A549 (cell line): ENCODE measurements at regions not wholly inside any gene's neighbourhood (a gene's known extent, or its start where the extent isn't known, plus 50 kb on each side); places are given as distances from the start of the nearest gene placed in this dataset.

ENCODE experiments used
- ATAC-seq, 2 experiments: fragments of 200-7000 bp in 1 of 2; fragments of >200 bp in 1 of 2; cut with Nextera tagmentation in 1 of 2; cut with Tn5 transposase in 1 of 2; 3 replicates each; pipeline versions ENCODE4 v1.8.0 to v1.9.1; 2018 to 2020; ENCODE audit warnings: mild to moderate bottlenecking in 1 of 2, moderate library complexity in 1 of 2
- CTCF ChIA-PET: fragments of 300-600 bp; sonication (Branson Sonifier 250); formaldehyde crosslinking; extraction: SDS; loops from one replicate; lab custom pipeline; 2021; ENCODE audit warnings: antibody characterized with exemption, inconsistent platforms; lab: Yijun Ruan, JAX
- POLR2A ChIA-PET: fragments of 350-600 bp; formaldehyde crosslinking; extraction: SDS; loops from one replicate; lab custom pipeline; 2021; ENCODE audit warnings: antibody characterized with exemption, inconsistent platforms; lab: Yijun Ruan, JAX
- DNase-seq, 2 experiments: peaks; one replicate each; pipeline versions ENCODE4 v3.0.0 to v3.0.0-alpha.2; 2011 to 2016; ENCODE audit warnings: low read depth in 1 of 2, low spot score in 1 of 2
- FAIRE-seq: peaks from 2 replicates; lab custom pipeline; 2011; peaks lifted over from hg19 to GRCh38; lab: Jason Lieb, UNC
- H3K27ac ChIP-seq, 2 experiments: fragments of >200 bp; sonication (Bioruptor Twin); formaldehyde crosslinking; 3 replicates each; pipeline ENCODE4 v1.5.1; 2016 to 2017
- H3K4me1 ChIP-seq: fragments of >200 bp; sonication (Bioruptor Twin); formaldehyde crosslinking; 3 replicates; pipeline ENCODE4 v1.6.1; 2016
- H3K4me2 ChIP-seq: fragments of >200 bp; sonication (Bioruptor Twin); formaldehyde crosslinking; 3 replicates; pipeline ENCODE4 v1.6.1; 2016
- H3K4me3 ChIP-seq: fragments of >200 bp; sonication (Bioruptor Twin); formaldehyde crosslinking; 3 replicates; pipeline ENCODE4 v1.5.1; 2016
- H3K9me3 ChIP-seq: fragments of >200 bp; sonication (Bioruptor Twin); formaldehyde crosslinking; 3 replicates; pipeline ENCODE4 v1.6.1; 2016
- BHLHE40 ChIP-seq: IDR thresholded peaks from 2 replicates; pipeline ENCODE4 v1.6.1; 2012; ENCODE audit warnings: low read depth, low read length, inconsistent platforms
- E2F6 ChIP-seq: IDR thresholded peaks from 2 replicates; pipeline ENCODE4 v1.6.1; 2012; ENCODE audit warnings: low read depth, borderline replicate concordance
- EHF ChIP-seq: fragments of 250-450 bp; sonication (Bioruptor Pico); IDR thresholded peaks from 2 replicates; pipeline ENCODE4 v1.5.0; 2020; ENCODE audit warnings: mild to moderate bottlenecking
- EP300 ChIP-seq, 2 experiments: fragments of >200 bp; sonication (Bioruptor Twin); formaldehyde crosslinking; IDR thresholded peaks; 2 replicates in 1 of 2; 3 replicates in 1 of 2; pipeline ENCODE4 v1.6.1; 2016 to 2017
- FOSL2 ChIP-seq, 2 experiments: fragments of 450-650 bp in 1 of 2; fragments of >200 bp in 1 of 2; sonication (Bioruptor Twin) in 1 of 2; formaldehyde crosslinking; IDR thresholded peaks; 2 replicates each; pipeline versions ENCODE4 v1.5.0 to v1.6.1; 2016 to 2020; ENCODE audit warnings: mild to moderate bottlenecking in 1 of 2, moderate library complexity in 1 of 2
- HES2 ChIP-seq: fragments of >200 bp; sonication (Bioruptor Twin); formaldehyde crosslinking; IDR thresholded peaks from 2 replicates; pipeline ENCODE4 v1.6.1; 2016
- JUNB ChIP-seq: fragments of >200 bp; sonication (Bioruptor Twin); formaldehyde crosslinking; IDR thresholded peaks from 2 replicates; pipeline ENCODE4 v1.6.1; 2016
- KDM1A ChIP-seq: fragments of 200-600 bp; sonication (generic); IDR thresholded peaks from 2 replicates; pipeline ENCODE4 v1.6.1; 2016; ENCODE audit warnings: low read depth, mild to moderate bottlenecking
- MAFK ChIP-seq: fragments of 450-650 bp; IDR thresholded peaks from 2 replicates; pipeline ENCODE4 v1.6.1; 2014; ENCODE audit not compliant: partially characterized antibody
- MAX ChIP-seq: IDR thresholded peaks from 2 replicates; pipeline ENCODE4 v1.6.1; 2012
- NR3C1 ChIP-seq: fragments of >200 bp; sonication (Bioruptor Twin); formaldehyde crosslinking; IDR thresholded peaks from 3 replicates; pipeline ENCODE4 v1.6.1; 2017
- PHF8 ChIP-seq: fragments of 200-600 bp; sonication (generic); IDR thresholded peaks from 2 replicates; pipeline ENCODE4 v1.6.1; 2016; ENCODE audit warnings: low read depth, mild to moderate bottlenecking, antibody characterized with exemption, moderate library complexity, borderline replicate concordance
- POLR2AphosphoS2 ChIP-seq: conservative IDR thresholded peaks from 2 replicates; pipeline ENCODE4 v1.6.1; 2012; ENCODE audit warnings: low read length, improper control_type of control experiment, inconsistent platforms
- RAD21 ChIP-seq, 2 experiments: fragments of >200 bp in 1 of 2; sonication (Bioruptor Twin) in 1 of 2; formaldehyde crosslinking in 1 of 2; IDR thresholded peaks in 1 of 2; conservative IDR thresholded peaks in 1 of 2; 2 replicates in 1 of 2; 3 replicates in 1 of 2; pipeline ENCODE4 v1.6.1; 2012 to 2018; ENCODE audit warnings: inconsistent platforms in 1 of 2
- RNF2 ChIP-seq: fragments of 200-600 bp; sonication (generic); IDR thresholded peaks from 2 replicates; pipeline ENCODE4 v1.6.1; 2016; ENCODE audit warnings: low read depth, mild to moderate bottlenecking, antibody characterized with exemption, moderate library complexity, borderline replicate concordance
- TFCP2L1 ChIP-seq: fragments of 250-450 bp; sonication (Bioruptor Pico); IDR thresholded peaks from 2 replicates; pipeline ENCODE4 v1.5.0; 2021; ENCODE audit warnings: mild to moderate bottlenecking
- TP53 ChIP-seq: fragments of 250-450 bp; sonication (Bioruptor Pico); IDR thresholded peaks from 2 replicates; pipeline ENCODE4 v1.5.0; 2021; ENCODE audit warnings: mild to moderate bottlenecking, moderate library complexity
- WGBS: methylation state at CpG from one replicate; pipeline ENCODE4 v1.1.6; 2017; ENCODE audit errors: missing lambda C conversion rate; 5-methylcytosine and 5-hydroxymethylcytosine counted together
- TF ChIP-seq, protein P1 (sequence below): IDR thresholded peaks from 2 replicates; pipeline ENCODE4 v1.6.1; 2012

DNA sequence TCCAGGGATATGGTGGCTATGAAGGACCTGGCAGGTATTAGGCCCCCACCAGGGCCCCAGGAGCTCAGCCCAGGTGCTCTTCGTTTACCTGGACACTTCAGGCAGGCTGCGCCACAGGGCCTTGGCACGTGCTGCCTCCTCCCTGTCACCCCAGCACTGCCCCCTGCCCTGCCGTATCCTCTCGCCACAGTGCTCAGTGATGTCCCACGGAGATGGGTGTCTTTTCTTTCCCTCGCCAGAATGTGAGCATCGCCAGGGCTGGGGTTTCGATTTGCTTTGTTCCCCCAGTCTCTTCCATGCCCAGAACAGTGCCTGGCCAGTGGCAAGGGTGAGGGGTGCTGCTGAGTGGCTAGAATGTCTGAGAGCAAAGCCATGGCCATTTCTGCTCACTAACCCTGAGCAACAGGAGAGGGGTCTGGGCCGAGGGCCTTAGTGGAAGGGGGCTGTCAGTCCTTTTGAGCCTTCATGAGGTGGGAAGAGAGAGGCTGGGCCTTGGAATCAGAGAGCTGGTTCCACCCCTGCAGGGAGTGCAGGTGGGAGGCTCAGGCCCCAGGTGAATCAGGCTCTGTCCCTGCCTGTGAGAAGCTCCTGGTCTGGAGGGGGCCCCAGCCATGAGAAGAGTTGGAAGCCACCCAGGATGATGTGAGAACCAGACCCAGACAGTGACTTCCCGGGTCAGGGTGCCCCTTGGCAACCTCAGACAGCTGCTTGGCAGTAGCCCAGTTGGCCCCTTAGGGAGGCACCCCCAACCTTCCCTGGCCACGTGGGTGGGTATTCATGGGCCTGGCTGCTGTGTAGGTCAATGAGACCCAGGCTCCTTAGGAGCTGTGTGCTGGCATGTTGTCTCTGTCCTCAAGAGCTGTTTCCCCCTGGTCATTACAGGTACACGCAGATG is 129.9 kb upstream of the HS6ST1 start:
- WGBS = 68% methylated on average over 12 of the region's 13 CpGs
- FAIRE-seq = no peak
- H3K4me1 ChIP-seq = no peaks in the 10 kb centered on the region

DNA sequence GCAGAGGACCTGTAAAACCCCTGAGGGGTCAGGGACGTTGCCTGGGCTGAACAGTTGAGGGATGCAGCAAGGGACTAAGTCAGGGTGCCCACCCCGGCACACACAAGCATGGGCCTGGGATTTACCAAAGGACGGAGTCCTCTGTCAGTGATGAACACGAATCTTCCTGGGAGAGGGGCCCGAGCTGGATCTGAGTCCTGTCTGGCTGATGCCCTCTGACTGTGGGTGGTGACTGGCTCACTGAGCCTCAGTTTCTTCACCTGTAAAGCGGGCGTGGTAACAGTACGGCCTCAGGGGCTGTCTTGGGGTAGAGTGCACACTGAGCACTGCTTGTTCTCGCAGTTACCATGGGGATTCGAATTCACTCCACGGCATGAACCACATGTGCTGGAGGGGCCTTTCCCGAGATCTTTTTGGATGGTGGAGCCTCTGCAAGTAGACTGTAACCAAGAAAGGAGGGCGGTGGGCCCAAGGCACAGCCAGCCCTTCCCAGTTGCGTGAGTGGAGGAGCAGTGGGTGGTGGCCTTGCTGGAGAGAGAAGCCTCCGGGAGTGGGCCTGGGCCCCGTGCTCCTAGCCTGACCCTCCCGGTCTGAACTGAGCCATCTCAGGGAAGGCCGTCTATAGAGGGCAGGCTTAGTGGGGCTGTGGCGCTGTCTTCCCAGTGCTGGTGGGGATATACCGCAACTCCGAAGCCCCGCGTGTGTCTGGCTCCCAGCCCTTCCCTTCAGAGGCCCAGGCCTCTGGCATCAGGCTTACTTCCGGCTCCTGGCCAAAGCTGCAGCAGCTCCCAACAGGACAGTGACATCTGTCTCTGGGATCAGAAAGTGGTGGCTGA is 130.8 kb upstream of the HS6ST1 start:
- Histone ChIP-seq H3K4me3 (no peak overlapping the region), H3K4me2 (no peak overlapping the region), H3K4me1 (no peaks in the 10 kb centered on the region), H3K9me3 (no peaks in the 10 kb centered on the region), H3K27ac (no peak overlapping the region)
- no peak for DNase-seq
- ChIA-PET CTCF (no interaction called here), POLR2A (no interaction called here)
- no peak for FAIRE-seq
- ATAC-seq = peak; percentile 25 to 43; a peak in 3 of 6 replicates
- no peak for TF ChIP-seq TP53
- no peak for TF ChIP-seq HES2
- no peak for TF ChIP-seq EHF (CRISPR knock-in tag)
- 81% methylated on average over 16 of the region's 24 CpGs for WGBS

More for the DNA sequence above, 129.9 kb upstream of the HS6ST1 start:
- no peak overlapping the region for H3K4me2 ChIP-seq
- no peak overlapping the region for H3K4me3 ChIP-seq
- no peak for DNase-seq
- CTCF ChIA-PET = no interaction called here
- H3K9me3 ChIP-seq = no peaks in the 10 kb centered on the region
- TF ChIP-seq JUNB (no peak), EP300 (IDR thresholded peaks at IDR 0.05) (no peak), RNF2 (no peak), FOSL2 (IDR thresholded peaks at IDR 0.05) (no peak), FOSL2 (CRISPR knock-in tag; IDR thresholded peaks at IDR 0.05) (no peak), MAFK (no peak), KDM1A (no peak), NR3C1 (no peak), TFCP2L1 (CRISPR knock-in tag) (no peak), MAX (no peak), POLR2AphosphoS2 (no peak), RAD21 (conservative IDR thresholded peaks at IDR 0.05 in 1 of 2, IDR thresholded peaks at IDR 0.05 in 1 of 2) (no peak), BHLHE40 (no peak), PHF8 (no peak), E2F6 (no peak)
- TF ChIP-seq, protein P1, sequence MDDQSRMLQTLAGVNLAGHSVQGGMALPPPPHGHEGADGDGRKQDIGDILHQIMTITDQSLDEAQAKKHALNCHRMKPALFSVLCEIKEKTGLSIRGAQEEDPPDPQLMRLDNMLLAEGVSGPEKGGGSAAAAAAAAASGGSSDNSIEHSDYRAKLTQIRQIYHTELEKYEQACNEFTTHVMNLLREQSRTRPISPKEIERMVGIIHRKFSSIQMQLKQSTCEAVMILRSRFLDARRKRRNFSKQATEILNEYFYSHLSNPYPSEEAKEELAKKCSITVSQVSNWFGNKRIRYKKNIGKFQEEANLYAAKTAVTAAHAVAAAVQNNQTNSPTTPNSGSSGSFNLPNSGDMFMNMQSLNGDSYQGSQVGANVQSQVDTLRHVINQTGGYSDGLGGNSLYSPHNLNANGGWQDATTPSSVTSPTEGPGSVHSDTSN = no peak
- no peak for ATAC-seq
- no peak overlapping the region for H3K27ac ChIP-seq
- POLR2A ChIA-PET = no interaction called here
